Activated naive CD4-positive, alpha-beta T cell treated with anti-CD3 and anti-CD28 coated beads, Interleukin-2, amount 10 ng/mL, durations not matched to agents 7 days and 5 days (primary cell): ENCODE measurements at regions not wholly inside any gene's neighbourhood (a gene's known extent, or its start where the extent isn't known, plus 50 kb on each side); places are given as distances from the start of the nearest gene placed in this dataset.

Experiments
- CTCF ChIA-PET: fragments of 350-600 bp; sonication (Branson Sonifier 250); formaldehyde crosslinking; loops from one replicate; lab custom pipeline; 2021; ENCODE audit warnings: antibody characterized with exemption; lab: Charles Lee
- DNase-seq: peaks from one replicate; pipeline ENCODE4 v3.0.0-alpha.2; 2020
- H3K27ac Mint-ChIP-seq: one replicate; pipeline ENCODE4 v1.8.0; 2021; ENCODE audit warnings: mild to moderate bottlenecking, moderate library complexity, mixed read lengths
- H3K27me3 Mint-ChIP-seq: one replicate; pipeline ENCODE4 v1.8.0; 2021; ENCODE audit warnings: mild to moderate bottlenecking, mixed read lengths
- H3K36me3 Mint-ChIP-seq: one replicate; pipeline ENCODE4 v1.8.0; 2021; ENCODE audit warnings: mixed read lengths
- H3K4me1 Mint-ChIP-seq: one replicate; pipeline ENCODE4 v1.8.0; 2021; ENCODE audit warnings: mixed read lengths
- H3K4me3 Mint-ChIP-seq: one replicate; pipeline ENCODE4 v1.8.0; 2021; ENCODE audit warnings: mild to moderate bottlenecking, moderate library complexity, mixed read lengths
- H3K9me3 Mint-ChIP-seq: one replicate; pipeline ENCODE4 v1.8.0; 2021; ENCODE audit warnings: mixed read lengths

DNA sequence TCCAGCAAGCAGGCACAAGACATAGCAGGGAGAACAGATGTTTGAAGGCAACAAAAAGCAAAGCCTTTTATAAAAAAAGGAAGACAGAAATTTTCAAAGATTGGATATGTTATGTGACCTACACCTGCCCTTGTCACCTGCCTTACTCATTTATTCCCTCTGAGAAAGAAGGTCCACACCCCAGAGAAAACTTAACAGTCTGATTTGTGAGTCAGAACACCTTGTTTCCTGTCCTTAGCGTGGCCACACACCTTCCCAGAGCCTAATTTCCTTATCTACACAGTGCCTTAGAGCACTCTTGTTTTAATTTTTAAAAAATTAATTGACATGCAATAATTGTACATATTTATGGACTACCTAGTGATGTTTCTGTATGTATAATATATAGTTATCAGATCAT lies 419.0 kb upstream of the DAB2 start:
- DNase-seq, result no peak
- H3K4me3 Mint-ChIP-seq, result no peak overlapping the region
- CTCF ChIA-PET, result no interaction called here
- H3K4me1 Mint-ChIP-seq, result no peaks in the 10 kb centered on the region
- H3K9me3 Mint-ChIP-seq, result no peaks in the 10 kb centered on the region
- no peaks in the 10 kb centered on the region for H3K27me3 Mint-ChIP-seq
- no peaks in the 10 kb centered on the region for H3K36me3 Mint-ChIP-seq
- no peak overlapping the region for H3K27ac Mint-ChIP-seq

DNA sequence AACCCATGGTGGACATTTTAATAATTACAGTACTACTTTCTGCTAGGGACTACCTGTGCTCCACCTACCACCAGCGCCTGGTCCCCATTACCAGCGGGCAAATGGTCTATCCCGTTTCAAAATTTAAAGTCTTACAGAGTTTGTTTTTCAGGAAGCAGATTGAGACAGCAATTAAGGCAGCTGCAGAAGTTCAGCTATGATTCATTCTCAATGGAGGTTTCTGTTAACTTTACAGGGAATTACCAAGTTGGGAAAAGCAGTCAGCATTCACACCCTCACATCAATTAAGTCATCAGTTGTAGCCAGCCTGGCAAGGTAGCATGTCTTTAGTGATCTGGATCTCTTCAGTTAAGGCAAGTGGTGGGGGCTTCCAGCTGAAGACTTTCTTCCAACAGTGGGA lies 410.6 kb upstream of the DAB2 start:
- DNase-seq, result no peak
- H3K27me3 Mint-ChIP-seq, result no peaks in the 10 kb centered on the region
- no peaks in the 10 kb centered on the region for H3K4me1 Mint-ChIP-seq
- no peaks in the 10 kb centered on the region for H3K9me3 Mint-ChIP-seq
- no peak overlapping the region for H3K4me3 Mint-ChIP-seq
- no peaks in the 10 kb centered on the region for H3K36me3 Mint-ChIP-seq
- CTCF ChIA-PET, result no interaction called here
- no peak overlapping the region for H3K27ac Mint-ChIP-seq

DNA sequence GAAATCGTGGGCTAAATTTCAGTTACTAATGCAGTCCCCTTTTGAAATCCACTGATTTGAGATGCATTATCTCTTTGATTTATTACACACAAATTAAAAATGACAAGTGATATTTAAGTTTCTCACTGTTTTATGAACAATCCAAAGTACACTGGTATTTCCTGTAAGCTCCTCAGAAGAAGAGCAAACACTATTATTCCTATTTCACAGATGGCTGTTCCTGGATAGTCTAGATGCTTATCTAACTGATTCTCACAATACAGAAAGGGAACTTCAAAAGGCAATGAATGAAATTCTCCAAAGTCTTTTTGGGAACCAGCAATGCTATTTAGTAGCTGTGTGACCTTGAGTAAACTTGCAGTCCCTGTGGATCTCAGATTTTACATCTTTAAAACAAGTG lies 404.7 kb upstream of the DAB2 start:
- DNase-seq, result no peak
- Mint-ChIP-seq H3K27me3 (no peaks in the 10 kb centered on the region), H3K4me3 (no peak overlapping the region), H3K4me1 (no peaks in the 10 kb centered on the region), H3K9me3 (no peaks in the 10 kb centered on the region), H3K36me3 (no peaks in the 10 kb centered on the region), H3K27ac (no peak overlapping the region)
- CTCF ChIA-PET, result interaction anchor here (1.4 kb wide), 1 partner anchor 19 kb away, joined by 3 read pairs; no protein-coding TSS in a partner anchor

DNA sequence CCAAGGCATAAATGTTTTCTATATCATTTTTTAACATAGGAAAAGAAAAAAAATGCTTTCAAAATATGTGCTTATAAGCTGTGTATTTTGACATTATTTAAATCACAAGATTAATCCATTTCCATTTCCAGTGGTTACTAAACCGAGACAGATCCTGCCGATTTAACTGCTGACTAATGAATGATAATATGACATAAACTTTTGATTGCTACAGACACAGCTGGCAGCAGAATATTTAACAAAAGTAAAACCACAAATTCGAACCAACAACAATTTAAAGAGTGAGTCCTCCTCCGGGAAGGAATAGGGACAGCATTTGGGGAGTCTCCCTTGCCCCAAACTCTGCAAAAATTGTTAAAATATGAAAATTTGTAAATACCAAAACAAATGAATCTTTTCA lies 401.3 kb upstream of the DAB2 start:
- no peak for DNase-seq
- H3K27ac Mint-ChIP-seq, result no peak overlapping the region
- H3K27me3 Mint-ChIP-seq, result no peaks in the 10 kb centered on the region
- CTCF ChIA-PET, result no interaction called here
- H3K4me3 Mint-ChIP-seq, result no peak overlapping the region
- no peaks in the 10 kb centered on the region for H3K9me3 Mint-ChIP-seq
- no peaks in the 10 kb centered on the region for H3K36me3 Mint-ChIP-seq
- H3K4me1 Mint-ChIP-seq, result no peaks in the 10 kb centered on the region

DNA sequence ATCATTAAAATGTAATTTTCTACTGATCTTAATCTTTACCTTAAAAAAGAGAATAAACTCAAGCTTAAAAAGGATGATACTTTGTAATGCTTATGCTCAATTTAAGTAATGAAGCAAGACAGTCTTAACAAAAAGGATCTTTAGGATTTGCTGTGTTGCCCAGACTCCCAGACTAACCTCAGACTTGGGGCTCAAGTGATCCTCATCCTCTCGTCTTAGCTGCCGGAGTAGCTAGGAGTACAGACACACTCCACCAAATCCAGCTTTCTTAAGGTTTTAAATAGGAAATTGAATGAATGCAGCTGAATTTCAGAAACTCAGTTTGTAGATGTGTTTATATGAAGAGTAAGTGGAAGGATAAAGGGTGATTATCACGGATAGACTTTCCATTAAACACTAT lies 400.5 kb upstream of the DAB2 start:
- CTCF ChIA-PET, result no interaction called here
- DNase-seq, result no peak
- no peak overlapping the region for H3K27ac Mint-ChIP-seq
- H3K4me1 Mint-ChIP-seq, result no peaks in the 10 kb centered on the region
- no peaks in the 10 kb centered on the region for H3K36me3 Mint-ChIP-seq
- no peak overlapping the region for H3K4me3 Mint-ChIP-seq
- no peaks in the 10 kb centered on the region for H3K27me3 Mint-ChIP-seq
- H3K9me3 Mint-ChIP-seq, result no peaks in the 10 kb centered on the region

DNA sequence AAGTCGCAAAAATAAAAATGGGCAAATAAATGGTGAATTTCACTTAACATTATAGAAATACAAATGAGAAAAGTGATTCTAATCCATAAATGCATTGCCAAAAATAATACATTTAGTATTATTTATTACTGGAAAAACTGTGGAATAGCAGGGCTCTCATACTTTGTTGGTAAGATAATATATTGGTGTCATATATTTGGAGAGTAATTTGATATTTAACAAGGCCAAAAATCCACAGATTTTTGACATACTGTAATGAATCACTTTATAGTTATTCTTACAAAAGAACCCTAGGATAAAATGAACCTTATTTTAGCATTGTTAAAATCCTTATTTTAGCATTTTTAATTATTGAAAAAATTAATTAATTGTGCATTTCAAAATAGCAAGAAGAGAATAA lies 397.2 kb upstream of the DAB2 start:
- CTCF ChIA-PET, result no interaction called here
- H3K4me1 Mint-ChIP-seq, result no peaks in the 10 kb centered on the region
- no peak for DNase-seq
- no peaks in the 10 kb centered on the region for H3K36me3 Mint-ChIP-seq
- no peak overlapping the region for H3K27ac Mint-ChIP-seq
- no peaks in the 10 kb centered on the region for H3K9me3 Mint-ChIP-seq
- H3K27me3 Mint-ChIP-seq, result no peaks in the 10 kb centered on the region
- H3K4me3 Mint-ChIP-seq, result no peak overlapping the region

DNA sequence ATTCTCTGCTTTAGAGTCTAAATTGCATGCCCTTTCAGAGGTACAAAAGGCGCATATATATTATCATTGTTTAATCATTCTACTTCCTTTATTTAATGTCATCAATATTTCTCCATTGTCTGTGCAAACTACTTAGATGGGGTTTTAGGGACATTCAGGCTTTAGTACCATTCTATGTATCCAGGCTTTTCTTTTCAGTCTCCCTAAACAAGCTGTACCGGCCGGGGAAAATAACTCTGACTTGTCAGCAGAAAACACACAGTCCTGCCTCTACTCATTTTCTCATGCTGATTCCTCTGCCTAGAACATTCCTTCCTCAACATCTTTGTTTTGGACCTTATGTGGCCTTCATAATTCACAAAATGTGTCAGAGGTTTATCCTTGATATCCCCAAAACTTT lies 392.1 kb upstream of the DAB2 start:
- CTCF ChIA-PET, result no interaction called here
- H3K4me3 Mint-ChIP-seq, result no peak overlapping the region

DNA sequence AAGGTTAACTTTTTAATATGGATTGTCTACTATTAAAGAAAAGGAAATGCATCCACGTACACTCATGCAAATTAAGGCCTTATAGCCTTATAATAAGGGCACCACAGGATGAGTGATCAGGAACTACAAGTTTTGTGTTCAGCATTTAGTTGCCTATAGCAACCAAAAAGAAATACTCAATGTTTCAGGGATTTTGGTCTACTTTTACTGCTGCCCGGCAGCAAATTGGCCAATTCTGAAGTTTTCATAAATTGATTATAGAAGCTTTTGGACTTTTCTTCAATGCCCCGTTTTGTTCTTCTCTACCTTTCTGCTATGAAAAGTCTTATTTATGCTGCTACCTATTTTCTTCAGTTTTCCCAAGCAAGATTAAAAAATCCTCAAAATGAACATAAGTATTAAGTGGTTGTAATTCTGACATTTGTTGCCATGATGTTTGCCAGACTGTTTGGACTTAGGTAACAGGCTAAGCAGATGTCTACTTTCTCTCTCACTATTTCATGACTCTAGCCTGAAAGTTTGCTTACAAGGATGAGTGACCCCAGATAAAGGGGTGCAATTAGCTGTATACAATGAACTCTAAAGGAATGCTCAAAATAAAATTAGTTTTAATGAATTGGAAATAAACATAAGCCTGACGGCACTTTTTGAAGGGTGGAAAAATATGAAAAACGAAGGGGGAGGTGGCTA lies 391.5 kb upstream of the DAB2 start:
- DNase-seq, result no peak
- Mint-ChIP-seq H3K27me3 (no peaks in the 10 kb centered on the region), H3K9me3 (no peaks in the 10 kb centered on the region), H3K4me3 (no peak overlapping the region), H3K36me3 (no peaks in the 10 kb centered on the region), H3K27ac (no peak overlapping the region), H3K4me1 (no peaks in the 10 kb centered on the region)
- CTCF ChIA-PET, result no interaction called here

More for the DNA sequence above, 392.1 kb upstream of the DAB2 start:
- no peaks in the 10 kb centered on the region for H3K4me1 Mint-ChIP-seq
- DNase-seq, result no peak
- no peak overlapping the region for H3K27ac Mint-ChIP-seq
- no peaks in the 10 kb centered on the region for H3K9me3 Mint-ChIP-seq
- no peaks in the 10 kb centered on the region for H3K27me3 Mint-ChIP-seq
- H3K36me3 Mint-ChIP-seq, result no peaks in the 10 kb centered on the region

DNA sequence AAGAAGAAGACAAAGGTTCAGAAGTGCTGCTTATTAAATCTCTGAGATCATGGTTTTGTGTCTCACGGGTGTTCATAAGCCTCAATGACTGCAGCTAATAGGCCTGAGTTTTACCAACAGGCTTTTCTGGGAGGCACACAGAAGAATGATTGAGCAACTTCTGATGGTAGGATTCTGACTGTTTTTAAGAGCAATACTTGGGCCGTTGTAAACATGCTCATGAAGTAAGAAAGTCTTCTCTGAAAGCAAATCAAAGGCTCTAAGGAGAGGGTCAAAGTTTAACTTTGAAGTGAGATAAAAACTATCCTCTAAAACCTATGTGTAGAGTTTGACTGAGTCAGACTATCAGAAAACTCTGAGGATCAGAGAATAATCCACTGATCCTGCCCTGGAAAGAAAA lies 390.9 kb upstream of the DAB2 start:
- H3K27me3 Mint-ChIP-seq, result no peaks in the 10 kb centered on the region
- DNase-seq, result no peak
- no peak overlapping the region for H3K27ac Mint-ChIP-seq
- no peak overlapping the region for H3K4me3 Mint-ChIP-seq
- CTCF ChIA-PET, result no interaction called here
- no peaks in the 10 kb centered on the region for H3K36me3 Mint-ChIP-seq
- no peaks in the 10 kb centered on the region for H3K4me1 Mint-ChIP-seq
- H3K9me3 Mint-ChIP-seq, result no peaks in the 10 kb centered on the region

DNA sequence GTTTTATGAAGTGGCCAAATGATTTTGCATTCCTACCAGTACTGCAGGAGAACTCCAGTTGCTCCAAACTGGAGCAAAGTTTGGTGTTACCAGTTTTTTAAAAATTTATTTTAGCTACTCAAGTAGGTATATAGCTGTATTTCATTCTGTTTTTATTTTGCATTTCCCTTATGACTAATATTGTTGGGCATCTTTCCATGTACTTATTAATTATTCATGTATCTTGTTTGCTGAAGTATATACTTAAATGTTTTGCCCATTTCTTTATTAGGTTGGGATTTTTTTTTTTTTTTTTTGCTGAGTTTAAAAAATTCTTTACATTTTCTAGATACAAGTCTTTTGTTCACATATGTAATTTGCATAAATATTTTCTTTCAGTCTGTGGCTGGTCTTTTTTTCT lies 386.6 kb upstream of the DAB2 start:
- Mint-ChIP-seq H3K9me3 (no peaks in the 10 kb centered on the region), H3K36me3 (no peaks in the 10 kb centered on the region), H3K4me3 (no peak overlapping the region), H3K27ac (no peak overlapping the region), H3K4me1 (no peaks in the 10 kb centered on the region), H3K27me3 (no peaks in the 10 kb centered on the region)
- DNase-seq, result no peak
- CTCF ChIA-PET, result no interaction called here

DNA sequence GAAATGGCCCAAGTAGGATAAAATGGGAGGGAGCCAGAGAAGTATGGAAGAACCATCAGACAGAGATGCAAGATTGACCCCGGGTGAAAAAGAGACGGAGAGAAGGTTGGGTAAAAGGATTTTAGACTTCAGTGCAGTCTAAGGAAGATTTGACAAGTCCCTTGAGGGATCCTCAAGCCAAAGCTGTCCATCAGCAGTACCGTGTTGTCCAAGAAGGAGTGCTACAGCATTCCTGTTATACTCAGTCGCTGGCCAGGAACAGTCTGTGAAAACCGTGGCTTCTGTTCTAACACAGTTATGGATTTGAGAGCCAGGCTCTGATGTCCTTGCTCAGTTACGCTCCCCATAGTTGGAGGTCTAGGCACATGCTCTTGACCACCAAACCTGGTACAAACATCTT lies 383.9 kb upstream of the DAB2 start:
- no peak for DNase-seq
- H3K4me1 Mint-ChIP-seq, result no peaks in the 10 kb centered on the region
- no peaks in the 10 kb centered on the region for H3K27me3 Mint-ChIP-seq
- CTCF ChIA-PET, result no interaction called here
- H3K9me3 Mint-ChIP-seq, result no peaks in the 10 kb centered on the region
- no peaks in the 10 kb centered on the region for H3K36me3 Mint-ChIP-seq
- no peak overlapping the region for H3K4me3 Mint-ChIP-seq
- no peak overlapping the region for H3K27ac Mint-ChIP-seq

DNA sequence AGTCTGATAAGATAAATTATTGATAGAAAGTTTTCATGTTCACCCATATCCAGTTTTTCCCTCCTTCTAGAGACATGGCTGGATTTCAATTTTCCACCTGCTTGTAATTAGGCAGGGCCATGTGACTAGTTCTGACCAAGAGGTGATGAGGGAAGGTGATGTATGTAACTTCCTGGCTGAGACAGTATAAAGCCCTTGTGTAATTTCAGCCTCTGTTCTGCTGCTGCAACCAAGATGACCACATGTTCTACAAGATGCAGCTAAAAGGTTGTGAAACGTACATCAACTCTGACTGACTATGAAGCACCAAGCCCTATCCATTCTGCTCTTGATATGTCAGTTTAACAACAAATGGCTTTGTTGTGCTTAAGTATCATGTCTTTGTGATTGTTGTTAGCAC lies 376.5 kb upstream of the DAB2 start:
- DNase-seq, result no peak
- Mint-ChIP-seq H3K9me3 (no peaks in the 10 kb centered on the region), H3K36me3 (no peaks in the 10 kb centered on the region), H3K4me1 (no peaks in the 10 kb centered on the region), H3K27me3 (no peaks in the 10 kb centered on the region), H3K27ac (no peak overlapping the region), H3K4me3 (no peak overlapping the region)
- CTCF ChIA-PET, result no interaction called here

DNA sequence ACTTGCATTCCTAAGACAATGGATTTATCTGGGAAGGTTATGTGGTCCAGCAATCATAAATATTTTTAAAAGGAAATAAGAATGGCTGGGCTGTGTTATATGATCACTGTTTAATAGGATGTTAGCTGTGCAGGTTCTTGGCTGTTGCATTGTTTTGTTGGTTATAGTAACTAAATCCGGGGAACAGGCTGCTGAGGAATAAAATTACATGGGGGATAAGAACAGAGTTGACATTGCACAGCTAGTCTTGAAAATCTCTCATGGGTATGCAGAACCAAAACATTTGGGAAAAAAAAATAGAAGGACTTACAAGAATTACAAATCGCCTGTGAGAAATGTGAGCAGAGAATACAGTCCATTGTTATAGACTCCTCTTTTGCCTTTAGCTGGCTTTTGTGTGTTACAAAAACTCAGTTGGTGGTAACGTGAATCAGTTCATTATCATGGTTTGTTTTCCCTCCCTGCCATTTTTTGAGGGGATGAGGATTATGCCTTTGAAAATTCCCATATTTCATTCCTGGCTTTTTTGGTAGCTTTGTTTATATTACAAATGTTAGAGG lies 375.3 kb upstream of the DAB2 start:
- Mint-ChIP-seq H3K4me1 (no peaks in the 10 kb centered on the region), H3K36me3 (no peaks in the 10 kb centered on the region), H3K27ac (no peak overlapping the region), H3K9me3 (no peaks in the 10 kb centered on the region), H3K4me3 (no peak overlapping the region), H3K27me3 (no peaks in the 10 kb centered on the region)
- DNase-seq, result no peak
- CTCF ChIA-PET, result no interaction called here

DNA sequence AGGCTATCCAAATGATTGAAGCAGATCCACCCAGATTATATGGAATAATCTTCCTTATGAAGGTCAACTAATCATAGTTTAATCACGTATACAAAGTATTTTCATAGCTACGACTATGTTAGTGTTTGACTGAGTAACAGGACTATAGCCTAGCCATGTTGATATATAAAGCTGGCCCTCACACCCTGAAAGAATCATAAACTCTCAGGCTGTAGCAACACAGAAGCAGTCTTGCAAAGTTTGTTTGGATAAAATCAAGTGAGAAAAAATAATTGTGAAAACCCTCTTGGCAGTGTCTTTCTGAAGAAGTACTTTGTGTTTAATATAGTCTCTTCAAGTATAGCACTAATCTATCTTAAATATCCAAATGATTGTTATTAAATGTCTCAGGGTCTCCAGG lies 374.5 kb upstream of the DAB2 start:
- Mint-ChIP-seq H3K27ac (no peak overlapping the region), H3K36me3 (no peaks in the 10 kb centered on the region), H3K27me3 (no peaks in the 10 kb centered on the region), H3K9me3 (no peaks in the 10 kb centered on the region), H3K4me3 (no peak overlapping the region), H3K4me1 (no peaks in the 10 kb centered on the region)
- DNase-seq, result no peak
- CTCF ChIA-PET, result no interaction called here

DNA sequence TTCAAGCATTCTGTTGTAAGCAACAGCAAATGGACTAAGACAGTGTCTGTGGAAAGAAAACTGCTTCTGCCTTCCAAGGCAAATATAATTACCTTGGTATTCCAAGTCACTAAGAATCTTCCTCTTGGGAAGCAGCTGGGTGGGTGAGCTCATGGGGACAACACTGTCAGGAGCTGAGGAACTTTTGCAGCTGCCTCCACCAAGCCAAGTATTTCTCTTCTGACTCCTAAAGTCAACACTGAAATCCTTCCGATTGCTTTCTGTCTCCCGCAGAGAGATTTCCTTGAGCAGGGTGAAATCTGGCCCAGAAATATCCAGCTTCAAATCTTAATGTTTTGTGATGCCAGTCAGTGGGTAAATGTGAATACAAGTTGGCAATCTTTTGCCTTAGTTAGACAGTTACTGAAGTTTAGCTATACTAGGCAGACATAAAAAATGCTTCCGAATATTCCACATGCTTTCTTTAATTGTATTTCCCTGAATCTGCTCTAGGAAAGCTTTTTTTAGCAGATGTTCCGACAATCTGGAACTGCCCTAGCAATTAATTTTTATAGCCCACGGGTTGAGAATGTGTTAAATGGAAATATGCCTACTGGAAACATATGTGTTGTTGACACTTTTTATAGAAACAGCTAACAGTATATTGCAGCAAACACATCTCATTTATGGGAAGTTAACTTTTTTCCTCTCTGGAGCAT lies 369.9 kb upstream of the DAB2 start:
- DNase-seq, result no peak
- Mint-ChIP-seq H3K9me3 (no peaks in the 10 kb centered on the region), H3K4me1 (no peaks in the 10 kb centered on the region), H3K27me3 (no peaks in the 10 kb centered on the region), H3K27ac (no peak overlapping the region), H3K36me3 (no peaks in the 10 kb centered on the region), H3K4me3 (no peak overlapping the region)
- CTCF ChIA-PET, result no interaction called here
